NCI-H526 (cell line): ENCODE measurements at regions not wholly inside any gene's neighbourhood (a gene's known extent, or its start where the extent isn't known, plus 50 kb on each side); places are given as distances from the start of the nearest gene placed in this dataset.
"Not testable (repeated sequence)": the region's sequence is repeated elsewhere in the genome, so short reads cannot be mapped to it uniquely, and the experiment has no call there.

Experiments used
- DNase-seq, 2 experiments: peaks; one replicate each; lab custom pipeline; 2025; lab: John Stamatoyannopoulos, UW

- DNase-seq: not testable (repeated sequence)
These were observed 51.9 kb downstream of the DIPK2A start for GRCh38 chr3:144023543-144023942.

DNA sequence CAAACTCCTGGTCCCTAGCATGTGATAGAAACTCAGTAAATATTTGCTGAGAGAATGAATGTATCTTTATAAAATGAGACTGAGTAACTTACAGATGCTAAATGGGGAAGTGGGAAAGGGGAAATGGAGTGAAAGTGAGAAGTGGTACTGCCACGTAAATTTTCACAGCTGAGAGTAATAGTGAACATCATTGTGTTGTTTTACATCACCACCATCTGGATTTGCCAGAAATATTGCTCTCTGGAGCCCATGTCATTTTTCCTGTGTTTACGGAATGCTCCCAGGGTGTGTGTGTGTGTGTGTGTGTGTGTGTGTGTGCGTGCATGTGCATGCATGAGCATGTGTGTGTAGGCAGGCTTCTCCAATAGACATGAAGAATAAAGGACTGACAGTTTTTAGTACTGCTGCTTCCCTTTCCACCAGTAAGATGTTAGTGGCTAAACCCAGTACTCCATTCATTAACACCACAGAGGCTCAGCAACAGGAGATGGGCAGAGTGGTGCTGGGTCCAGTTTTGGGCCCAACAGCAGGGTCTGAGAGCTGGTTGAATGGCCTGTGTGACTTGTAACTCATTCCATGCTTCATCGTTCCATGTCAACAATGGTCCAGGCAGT lies 57.3 kb downstream of the DIPK2A start:
- DNase-seq: no peak

DNA sequence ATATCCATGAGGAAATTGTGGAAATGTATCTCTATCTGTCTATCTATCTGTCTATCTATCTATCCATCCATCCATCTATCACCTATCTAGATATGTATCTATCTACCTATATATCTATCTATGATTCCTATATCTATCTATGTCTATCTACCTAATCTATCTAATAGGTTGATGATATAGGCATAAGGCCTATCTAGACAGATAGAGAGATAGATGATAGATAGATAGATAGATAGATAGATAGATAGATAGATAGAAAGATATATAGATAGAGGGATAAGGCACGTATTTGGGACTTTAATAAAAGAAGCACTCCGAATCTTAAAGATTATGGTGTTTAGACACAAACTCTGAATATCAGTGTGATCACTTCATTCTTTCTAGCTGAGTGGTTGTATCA lies 58.1 kb downstream of the DIPK2A start:
- no peak for DNase-seq

GRCh38 chr3:144031938-144032337 lies 60.3 kb downstream of the DIPK2A start:
- DNase-seq: no peak

- DNase-seq: no peak
These were observed 61.1 kb downstream of the DIPK2A start for GRCh38 chr3:144032531-144033239.

- no peak for DNase-seq
These were observed 61.6 kb downstream of the DIPK2A start for GRCh38 chr3:144033240-144033589.

GRCh38 chr3:144033863-144034262 lies 62.2 kb downstream of the DIPK2A start:
- no peak for DNase-seq

DNA sequence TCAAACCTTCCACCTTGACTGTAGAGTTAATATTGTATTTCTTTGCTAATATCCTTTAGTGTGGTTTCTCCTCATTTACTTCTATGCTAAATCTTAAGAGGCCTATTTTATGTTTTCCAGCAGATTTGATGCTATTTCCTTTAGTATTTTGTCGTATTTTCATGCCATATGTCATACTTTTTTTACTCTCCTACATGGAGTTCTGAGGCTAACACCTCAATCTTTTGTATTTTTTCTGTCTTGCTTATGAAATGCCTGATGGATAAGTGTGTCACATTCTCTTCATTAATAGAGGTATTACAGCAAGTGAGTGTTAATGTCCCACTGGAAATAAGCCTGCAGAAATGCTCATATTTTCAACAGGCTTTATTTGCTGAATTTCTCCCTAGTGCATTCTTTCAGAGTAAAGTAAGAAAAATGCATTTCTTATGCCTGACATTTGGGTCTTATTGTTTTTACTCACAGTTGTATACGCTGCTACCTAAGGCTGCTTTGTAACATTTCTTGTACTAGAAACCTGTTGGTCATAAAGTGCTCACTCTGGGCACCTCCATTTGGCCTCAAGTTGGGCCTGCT lies 63.2 kb downstream of the DIPK2A start:
- DNase-seq: no peak

GRCh38 chr3:144036498-144036897 lies 64.9 kb downstream of the DIPK2A start:
- DNase-seq: no peak

DNA sequence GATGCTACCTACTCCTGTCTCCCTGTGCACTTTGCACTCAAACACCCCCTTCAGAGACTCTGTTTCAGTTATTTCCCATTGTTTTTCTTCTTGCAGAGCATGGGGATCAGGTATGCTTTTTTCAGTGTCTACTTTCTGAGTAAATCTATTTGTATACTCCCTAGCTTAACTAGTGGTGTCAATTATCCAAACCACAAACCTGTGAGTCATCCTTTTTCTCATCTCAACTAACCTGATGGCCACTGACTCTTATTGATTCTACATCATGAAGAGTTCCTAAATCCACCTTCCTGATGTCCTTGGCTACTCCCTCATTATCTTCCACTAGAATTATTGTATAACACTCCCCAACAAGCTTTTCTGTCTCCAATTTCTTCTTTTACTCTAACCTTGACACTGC lies 68.0 kb downstream of the DIPK2A start:
- DNase-seq: no peak

DNA sequence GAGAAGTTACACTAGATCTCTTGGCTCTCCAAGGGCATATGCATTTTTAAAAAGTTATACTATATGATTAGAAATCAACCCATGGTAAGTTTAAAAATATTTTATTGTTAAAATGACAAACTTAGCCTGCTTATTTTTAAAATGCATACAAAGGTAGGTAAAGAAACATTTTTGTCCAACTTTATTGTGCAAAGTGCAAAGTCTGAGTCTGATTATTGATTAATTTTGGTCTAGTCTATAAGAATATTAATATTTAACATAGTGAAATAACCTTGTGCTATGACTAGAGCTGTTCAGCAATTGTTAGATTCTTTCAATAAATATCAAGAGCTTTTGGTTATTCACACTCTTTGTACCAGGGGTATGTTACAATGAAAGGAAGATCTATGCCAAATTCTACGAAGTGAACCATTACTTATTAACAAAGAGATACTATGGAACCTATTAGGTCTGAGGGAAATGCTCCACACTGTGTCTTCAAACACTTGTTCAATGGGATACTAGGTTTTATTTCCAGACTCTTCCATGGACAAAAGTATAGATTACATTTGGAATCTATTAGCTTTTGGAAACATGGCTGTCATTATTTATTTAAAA lies 70.4 kb downstream of the DIPK2A start:
- no peak for DNase-seq

DNA sequence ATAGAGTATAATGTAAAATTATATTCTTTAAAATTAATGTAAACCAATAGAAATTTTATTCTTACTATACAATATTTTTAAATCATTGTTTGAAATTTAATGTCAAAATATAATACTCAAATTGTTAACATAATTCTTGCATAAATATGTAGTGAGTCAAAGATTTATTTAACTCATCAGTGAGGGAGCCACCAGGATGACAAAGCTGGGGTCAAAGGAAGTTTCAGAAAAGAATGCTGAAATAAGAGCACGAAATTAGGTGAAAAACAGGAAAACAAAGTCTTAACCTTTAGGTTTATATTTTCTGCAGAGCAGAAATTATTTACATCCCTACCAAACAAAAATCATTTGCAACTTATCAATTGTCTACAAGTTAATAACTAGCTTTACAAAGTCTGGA lies 74.1 kb downstream of the DIPK2A start:
- DNase-seq: no peak

DNA sequence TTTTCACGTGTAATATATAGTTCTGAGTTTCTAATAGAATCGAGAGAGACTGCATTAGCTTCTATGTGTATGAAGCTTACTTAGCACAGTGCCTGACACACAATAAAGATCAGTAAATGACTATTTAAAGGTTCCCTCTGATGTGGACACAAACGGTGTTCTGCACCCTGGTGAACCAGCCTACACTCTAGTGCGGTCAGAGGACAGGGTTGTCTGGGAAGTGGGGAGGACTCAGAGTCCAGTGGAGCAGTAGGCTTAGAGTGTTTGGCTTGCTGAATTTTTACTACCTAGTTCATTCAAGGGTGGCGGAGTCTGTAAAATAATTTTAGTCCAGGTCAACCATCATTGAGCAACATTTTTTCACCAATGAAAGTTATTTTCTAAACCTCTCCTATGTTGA lies 77.8 kb downstream of the DIPK2A start:
- DNase-seq: no peak

- no peak for DNase-seq
These were observed 79.6 kb downstream of the DIPK2A start for GRCh38 chr3:144051211-144051610.

DNA sequence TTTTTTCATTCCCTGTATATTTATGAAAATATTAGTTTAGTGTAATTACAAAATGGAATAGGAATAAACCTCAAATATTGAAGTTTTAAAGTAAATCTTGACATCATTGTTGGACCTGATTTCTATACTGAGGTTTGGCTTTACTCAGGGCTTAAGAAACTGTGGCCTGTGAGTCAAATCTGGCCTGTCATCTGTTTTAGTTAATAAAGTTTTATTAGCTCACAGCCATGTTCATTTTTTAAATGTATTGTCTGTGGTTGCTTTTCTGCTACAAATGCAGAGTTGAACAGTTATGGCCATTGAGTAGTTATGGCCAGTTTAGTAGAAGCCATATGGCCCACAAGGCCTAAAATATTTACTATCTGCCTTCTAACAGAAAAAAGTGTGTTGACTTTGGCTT lies 80.7 kb downstream of the DIPK2A start:
- DNase-seq: no peak

- no peak for DNase-seq
These were observed 81.5 kb downstream of the DIPK2A start for GRCh38 chr3:144053121-144053520.

- DNase-seq: no peak
These were observed 83.1 kb downstream of the DIPK2A start for GRCh38 chr3:144054766-144055165.

DNA sequence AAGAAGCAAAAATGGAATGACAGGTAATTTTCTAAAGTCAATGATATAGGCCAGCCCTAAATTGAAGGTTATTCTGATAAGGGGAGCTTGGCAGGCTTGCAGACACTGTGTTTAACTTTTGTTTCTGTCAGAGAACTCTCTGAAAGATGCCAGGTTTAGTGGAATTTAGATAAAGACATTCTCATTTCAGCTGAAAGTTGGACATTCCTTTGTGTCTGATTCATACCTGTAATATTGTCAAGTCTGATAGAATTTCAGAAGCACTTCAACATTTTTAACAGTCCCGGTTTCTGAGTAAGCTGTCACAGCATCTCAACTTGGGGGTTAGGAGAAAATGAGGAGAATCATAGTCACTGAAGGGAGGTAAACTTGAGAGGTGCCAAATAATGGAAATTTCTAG lies 84.0 kb downstream of the DIPK2A start:
- DNase-seq: no peak

- DNase-seq: no peak
These were observed 87.1 kb downstream of the DIPK2A start for GRCh38 chr3:144058713-144059112.

GRCh38 chr3:144059481-144059880 lies 87.9 kb downstream of the DIPK2A start:
- no peak for DNase-seq

DNA sequence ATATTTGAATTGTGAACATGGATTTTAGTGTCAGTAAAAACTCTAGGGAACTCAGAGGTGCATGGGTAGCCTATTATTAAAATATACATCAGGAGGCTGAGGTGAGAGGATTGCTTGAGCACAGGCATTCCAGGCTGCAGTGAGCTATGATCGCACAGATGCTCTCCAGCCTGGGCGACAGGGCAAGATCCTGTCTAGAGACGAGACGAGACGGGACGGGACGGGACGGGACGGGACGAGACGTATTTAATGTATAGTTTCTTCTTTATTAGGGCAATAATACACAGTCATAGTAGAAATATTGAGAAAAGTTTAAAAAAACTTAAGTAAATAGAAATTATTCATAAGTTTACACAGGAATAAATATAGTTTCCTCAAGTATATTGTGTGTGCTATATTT lies 89.3 kb downstream of the DIPK2A start:
- no peak for DNase-seq

DNA sequence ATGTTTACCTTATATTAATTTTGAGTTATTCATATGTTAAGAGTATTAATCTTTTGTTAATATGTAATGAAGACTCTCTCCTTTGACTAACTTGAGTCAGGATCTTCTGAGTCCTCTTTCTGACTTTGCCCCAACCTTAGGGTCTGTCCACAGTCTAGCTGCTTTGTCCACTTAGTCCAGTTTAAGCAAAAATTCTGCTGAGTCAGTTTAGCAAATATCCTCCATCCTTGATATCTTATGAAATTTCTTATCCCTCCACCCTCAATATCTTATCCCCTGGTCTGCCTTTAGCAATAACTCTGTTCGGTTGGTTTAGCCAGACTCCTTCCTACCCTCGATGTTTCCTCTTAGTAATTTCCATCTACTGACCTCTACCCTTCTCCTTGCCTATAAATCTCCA lies 91.7 kb downstream of the DIPK2A start:
- no peak for DNase-seq

GRCh38 chr3:144067059-144067458 lies 95.4 kb downstream of the DIPK2A start:
- no peak for DNase-seq
